ENCODE measurements at regions not wholly inside any gene's neighbourhood (a gene's known extent, or its start where the extent isn't known, plus 50 kb on each side); places are given as distances from the start of the nearest gene placed in this dataset.

DNA sequence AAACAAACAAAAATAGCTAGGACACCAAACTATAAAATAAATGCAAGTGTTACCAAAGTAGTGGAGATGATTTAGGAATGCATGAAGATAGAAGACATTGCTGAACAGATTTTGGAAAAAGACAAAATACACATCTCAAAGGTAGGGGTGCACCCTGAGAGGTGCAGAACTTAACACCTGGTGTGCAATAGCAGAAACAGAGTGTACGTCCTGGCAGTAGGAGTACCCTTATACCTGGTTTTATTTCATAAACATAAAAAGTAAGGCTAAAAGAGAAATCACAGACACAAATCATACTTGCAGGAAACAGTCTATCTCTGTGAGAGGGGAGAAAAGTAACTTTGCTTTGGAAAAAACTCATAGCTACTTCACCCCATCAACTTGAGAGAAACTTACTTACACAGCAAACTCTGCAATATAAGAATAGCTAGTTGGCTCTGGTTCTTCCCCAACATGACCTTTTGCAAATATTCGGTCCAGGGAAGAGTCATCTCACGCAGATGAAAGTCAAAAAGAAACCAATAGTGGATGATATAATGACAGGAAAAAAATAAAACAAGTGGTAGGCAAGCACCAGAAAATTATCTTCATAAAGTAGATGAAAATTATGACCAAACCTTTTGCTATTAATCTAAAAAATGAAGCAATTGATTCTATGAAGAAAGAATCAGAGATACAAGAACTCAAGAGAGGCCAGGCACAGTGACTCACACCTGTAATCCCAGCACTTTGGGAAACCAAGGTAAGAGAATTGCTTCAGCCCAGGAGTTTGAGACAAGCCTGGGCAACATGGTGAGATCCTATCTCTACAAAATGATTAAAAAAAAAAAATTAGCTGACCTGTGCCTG, 108.9 kb upstream of the BNIP2 start:
- TF ChIP-seq, protein P1, sequence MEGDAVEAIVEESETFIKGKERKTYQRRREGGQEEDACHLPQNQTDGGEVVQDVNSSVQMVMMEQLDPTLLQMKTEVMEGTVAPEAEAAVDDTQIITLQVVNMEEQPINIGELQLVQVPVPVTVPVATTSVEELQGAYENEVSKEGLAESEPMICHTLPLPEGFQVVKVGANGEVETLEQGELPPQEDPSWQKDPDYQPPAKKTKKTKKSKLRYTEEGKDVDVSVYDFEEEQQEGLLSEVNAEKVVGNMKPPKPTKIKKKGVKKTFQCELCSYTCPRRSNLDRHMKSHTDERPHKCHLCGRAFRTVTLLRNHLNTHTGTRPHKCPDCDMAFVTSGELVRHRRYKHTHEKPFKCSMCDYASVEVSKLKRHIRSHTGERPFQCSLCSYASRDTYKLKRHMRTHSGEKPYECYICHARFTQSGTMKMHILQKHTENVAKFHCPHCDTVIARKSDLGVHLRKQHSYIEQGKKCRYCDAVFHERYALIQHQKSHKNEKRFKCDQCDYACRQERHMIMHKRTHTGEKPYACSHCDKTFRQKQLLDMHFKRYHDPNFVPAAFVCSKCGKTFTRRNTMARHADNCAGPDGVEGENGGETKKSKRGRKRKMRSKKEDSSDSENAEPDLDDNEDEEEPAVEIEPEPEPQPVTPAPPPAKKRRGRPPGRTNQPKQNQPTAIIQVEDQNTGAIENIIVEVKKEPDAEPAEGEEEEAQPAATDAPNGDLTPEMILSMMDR (IDR thresholded peaks at IDR 0.05; ENCODE audit: low read depth, low read length, poor library complexity, severe bottlenecking): no peak
- no peak for TF ChIP-seq EZH2phosphoT487 (IDR thresholded peaks at IDR 0.05; ENCODE audit: borderline replicate concordance, low read length)

Measured in DOHH2 (cell line).